Stimulated activated CD4-positive, alpha-beta T cell treated with anti-CD3 and anti-CD28 coated beads, Interleukin-4, amount 100 ng/mL, for 48 hours (primary cell): ENCODE measurements at regions not wholly inside any gene's neighbourhood (a gene's known extent, or its start where the extent isn't known, plus 50 kb on each side); places are given as distances from the start of the nearest gene placed in this dataset.

ENCODE experiments used
- DNase-seq, 2 donors: peaks; one replicate each; pipeline ENCODE4 v3.0.0-alpha.2; 2020; ENCODE audit warnings: low read depth in 2 of 2

- no peak for DNase-seq
These were observed 128.4 kb upstream of the AP1S2 start for GRCh38 chrX:15983034-15983433.

- no peak for DNase-seq
These were observed 123.0 kb upstream of the AP1S2 start for GRCh38 chrX:15977644-15978043.

- no peak for DNase-seq
These were observed 121.8 kb upstream of the AP1S2 start for GRCh38 chrX:15976396-15976795.

- no peak for DNase-seq
These were observed 119.3 kb upstream of the AP1S2 start for GRCh38 chrX:15973946-15974345.

GRCh38 chrX:15973299-15973698, 118.7 kb upstream of the AP1S2 start:
- peak; percentile 0 to 1 for DNase-seq

- DNase-seq: no peak
These were observed 117.1 kb upstream of the AP1S2 start for GRCh38 chrX:15971696-15972095.

GRCh38 chrX:15963858-15964257, 109.2 kb upstream of the AP1S2 start:
- no peak for DNase-seq

GRCh38 chrX:15960237-15960636, 105.6 kb upstream of the AP1S2 start:
- DNase-seq: no peak

GRCh38 chrX:15956681-15957080, 102.1 kb upstream of the AP1S2 start:
- no peak for DNase-seq

GRCh38 chrX:15953801-15954200, 99.2 kb upstream of the AP1S2 start:
- DNase-seq: no peak

GRCh38 chrX:15952212-15952611, 97.6 kb upstream of the AP1S2 start:
- DNase-seq: no peak

GRCh38 chrX:15948318-15948660, 93.7 kb upstream of the AP1S2 start:
- DNase-seq: no peak

GRCh38 chrX:15947648-15948317, 93.2 kb upstream of the AP1S2 start:
- DNase-seq: no peak

GRCh38 chrX:15946783-15947580, 92.4 kb upstream of the AP1S2 start:
- no peak for DNase-seq

- no peak for DNase-seq
These were observed 88.8 kb upstream of the AP1S2 start for GRCh38 chrX:15943391-15943790.

GRCh38 chrX:15942307-15942706, 87.7 kb upstream of the AP1S2 start:
- no peak for DNase-seq

GRCh38 chrX:15939737-15940136, 85.1 kb upstream of the AP1S2 start:
- DNase-seq: no peak

GRCh38 chrX:15938072-15938471, 83.5 kb upstream of the AP1S2 start:
- DNase-seq: no peak

- DNase-seq: no peak
These were observed 76.7 kb upstream of the AP1S2 start for GRCh38 chrX:15931362-15931761.

- no peak for DNase-seq
These were observed 76.0 kb upstream of the AP1S2 start for GRCh38 chrX:15930585-15930984.

- no peak for DNase-seq
These were observed 74.6 kb upstream of the AP1S2 start for GRCh38 chrX:15929194-15929593.

GRCh38 chrX:15926622-15927021, 72.0 kb upstream of the AP1S2 start:
- no peak for DNase-seq

- no peak for DNase-seq
These were observed 63.4 kb upstream of the AP1S2 start for GRCh38 chrX:15918003-15918402.

- no peak for DNase-seq
These were observed 62.1 kb upstream of the AP1S2 start for GRCh38 chrX:15916704-15917084.
